SK-N-SH (cell line): ENCODE measurements at regions not wholly inside any gene's neighbourhood (a gene's known extent, or its start where the extent isn't known, plus 50 kb on each side); places are given as distances from the start of the nearest gene placed in this dataset.

Experiments used
- EZH2phosphoT487 ChIP-seq: fragments of 200-600 bp; sonication (generic); IDR thresholded peaks from 2 replicates; pipeline ENCODE4 v1.6.1; 2017; ENCODE audit warnings: low read depth, mixed run types, mild to moderate bottlenecking, antibody characterized with exemption, moderate library complexity, borderline replicate concordance
- FOXM1 ChIP-seq: IDR thresholded peaks from 2 replicates; pipeline ENCODE4 v1.4.0; 2012; ENCODE audit warnings: low read depth, mild to moderate bottlenecking
- GABPA ChIP-seq: IDR thresholded peaks from 2 replicates; pipeline ENCODE4 v1.4.0; 2012; ENCODE audit warnings: low read depth, mild to moderate bottlenecking
- JUND ChIP-seq: IDR thresholded peaks from 2 replicates; pipeline ENCODE4 v1.4.0; 2012
- RAD21 ChIP-seq: IDR thresholded peaks from 2 replicates; pipeline ENCODE4 v1.6.1; 2012; ENCODE audit warnings: mild to moderate bottlenecking, low read length
- RCOR1 ChIP-seq: fragments of 150-350 bp; IDR thresholded peaks from 2 replicates; pipeline ENCODE4 v1.6.1; 2017; ENCODE audit warnings: antibody characterized with exemption, low read length
- REST ChIP-seq: IDR thresholded peaks from 2 replicates; pipeline ENCODE4 v1.6.1; 2012; ENCODE audit warnings: mild to moderate bottlenecking, low read depth, low read length, moderate library complexity
- TAF1 ChIP-seq: IDR thresholded peaks from 2 replicates; pipeline ENCODE4 v1.6.1; 2012; ENCODE audit warnings: low read depth, mild to moderate bottlenecking, low read length, moderate library complexity, borderline replicate concordance
- USF2 ChIP-seq: fragments of 150-350 bp; IDR thresholded peaks from 2 replicates; pipeline ENCODE4 v1.6.1; 2017; ENCODE audit warnings: antibody characterized with exemption, low read length, low read depth, borderline replicate concordance
- YY1 ChIP-seq: IDR thresholded peaks from 2 replicates; pipeline ENCODE4 v1.4.0; 2012; ENCODE audit warnings: low read depth, mild to moderate bottlenecking
- TF ChIP-seq, protein P1 (sequence below): fragments of 200-600 bp; sonication (generic); IDR thresholded peaks from 2 replicates; pipeline ENCODE4 v1.6.1; 2017; ENCODE audit warnings: antibody characterized with exemption, mild to moderate bottlenecking, moderate library complexity
- TF ChIP-seq, protein P2 (sequence below): IDR thresholded peaks from 2 replicates; pipeline ENCODE4; 2012
- TF ChIP-seq, protein P3 (sequence below): IDR thresholded peaks from 2 replicates; pipeline ENCODE4 v1.4.0; 2012; ENCODE audit warnings: low read depth

DNA sequence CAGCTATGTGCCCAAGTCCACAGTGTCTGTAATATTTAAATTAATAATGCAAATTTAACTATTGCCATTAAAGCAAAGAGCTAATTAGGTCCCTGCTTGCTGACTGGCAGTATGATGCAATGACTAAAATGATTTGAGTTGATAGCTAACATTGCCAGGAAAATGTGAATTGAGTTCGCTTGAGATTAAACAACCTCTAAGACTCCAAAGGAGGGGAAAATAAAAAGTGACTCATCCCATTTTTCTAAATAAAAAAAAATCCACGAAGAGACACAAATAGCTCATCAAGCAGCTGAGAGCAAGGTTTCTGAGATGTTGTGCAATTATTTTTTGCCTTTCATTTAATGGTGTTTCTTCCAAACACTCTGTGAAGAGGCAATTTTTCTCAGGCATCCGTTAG lies 413.0 kb downstream of the MTX2 start:
- TF ChIP-seq RCOR1 (no peak), RAD21 (no peak), GABPA (no peak), USF2 (no peak), EZH2phosphoT487 (no peak), JUND (no peak), REST (no peak), TAF1 (no peak), FOXM1 (no peak), YY1 (no peak)
- TF ChIP-seq, protein P1, sequence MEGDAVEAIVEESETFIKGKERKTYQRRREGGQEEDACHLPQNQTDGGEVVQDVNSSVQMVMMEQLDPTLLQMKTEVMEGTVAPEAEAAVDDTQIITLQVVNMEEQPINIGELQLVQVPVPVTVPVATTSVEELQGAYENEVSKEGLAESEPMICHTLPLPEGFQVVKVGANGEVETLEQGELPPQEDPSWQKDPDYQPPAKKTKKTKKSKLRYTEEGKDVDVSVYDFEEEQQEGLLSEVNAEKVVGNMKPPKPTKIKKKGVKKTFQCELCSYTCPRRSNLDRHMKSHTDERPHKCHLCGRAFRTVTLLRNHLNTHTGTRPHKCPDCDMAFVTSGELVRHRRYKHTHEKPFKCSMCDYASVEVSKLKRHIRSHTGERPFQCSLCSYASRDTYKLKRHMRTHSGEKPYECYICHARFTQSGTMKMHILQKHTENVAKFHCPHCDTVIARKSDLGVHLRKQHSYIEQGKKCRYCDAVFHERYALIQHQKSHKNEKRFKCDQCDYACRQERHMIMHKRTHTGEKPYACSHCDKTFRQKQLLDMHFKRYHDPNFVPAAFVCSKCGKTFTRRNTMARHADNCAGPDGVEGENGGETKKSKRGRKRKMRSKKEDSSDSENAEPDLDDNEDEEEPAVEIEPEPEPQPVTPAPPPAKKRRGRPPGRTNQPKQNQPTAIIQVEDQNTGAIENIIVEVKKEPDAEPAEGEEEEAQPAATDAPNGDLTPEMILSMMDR, result no peak
- TF ChIP-seq, protein P2, sequence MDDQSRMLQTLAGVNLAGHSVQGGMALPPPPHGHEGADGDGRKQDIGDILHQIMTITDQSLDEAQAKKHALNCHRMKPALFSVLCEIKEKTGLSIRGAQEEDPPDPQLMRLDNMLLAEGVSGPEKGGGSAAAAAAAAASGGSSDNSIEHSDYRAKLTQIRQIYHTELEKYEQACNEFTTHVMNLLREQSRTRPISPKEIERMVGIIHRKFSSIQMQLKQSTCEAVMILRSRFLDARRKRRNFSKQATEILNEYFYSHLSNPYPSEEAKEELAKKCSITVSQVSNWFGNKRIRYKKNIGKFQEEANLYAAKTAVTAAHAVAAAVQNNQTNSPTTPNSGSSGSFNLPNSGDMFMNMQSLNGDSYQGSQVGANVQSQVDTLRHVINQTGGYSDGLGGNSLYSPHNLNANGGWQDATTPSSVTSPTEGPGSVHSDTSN, result peak; percentile 5; the same call in 1 of the 2 replicates
- TF ChIP-seq, protein P3, sequence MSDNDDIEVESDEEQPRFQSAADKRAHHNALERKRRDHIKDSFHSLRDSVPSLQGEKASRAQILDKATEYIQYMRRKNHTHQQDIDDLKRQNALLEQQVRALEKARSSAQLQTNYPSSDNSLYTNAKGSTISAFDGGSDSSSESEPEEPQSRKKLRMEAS, result no peak
